ENCODE measurements at regions not wholly inside any gene's neighbourhood (a gene's known extent, or its start where the extent isn't known, plus 50 kb on each side); places are given as distances from the start of the nearest gene placed in this dataset.

- WGBS, 4 donors = 60 to 79% (median 69%) methylated on average over 4 of the region's 4 CpGs
- no peaks in the 10 kb centered on the region for H3K36me3 ChIP-seq
- no peaks in the 10 kb centered on the region for H3K4me1 ChIP-seq
- intact Hi-C loops (cut with DNase I) = no loop called here
- no peak overlapping the region for H3K27ac ChIP-seq
- no peaks in the 10 kb centered on the region for H3K9me3 ChIP-seq
- no peaks in the 10 kb centered on the region for H3K27me3 ChIP-seq
- H3K4me3 ChIP-seq = no peak overlapping the region
- no peak for DNase-seq
- ATAC-seq = no peak
- no peak for TF ChIP-seq POLR2A (IDR thresholded peaks at IDR 0.05)
- TF ChIP-seq CTCF (IDR thresholded peaks at IDR 0.05) = no peak
These were observed 150.6 kb upstream of the GYPA start for GRCh38 chr4:144291164-144291563.

GRCh38 chr4:144294211-144294610 is 153.7 kb upstream of the GYPA start:
- intact Hi-C loops (cut with DNase I) = no loop called here
- 67 to 88% (median 77%) methylated on average over 1 of the region's 1 CpG for WGBS, 4 donors
- H3K27me3 ChIP-seq = no peaks in the 10 kb centered on the region

DNA sequence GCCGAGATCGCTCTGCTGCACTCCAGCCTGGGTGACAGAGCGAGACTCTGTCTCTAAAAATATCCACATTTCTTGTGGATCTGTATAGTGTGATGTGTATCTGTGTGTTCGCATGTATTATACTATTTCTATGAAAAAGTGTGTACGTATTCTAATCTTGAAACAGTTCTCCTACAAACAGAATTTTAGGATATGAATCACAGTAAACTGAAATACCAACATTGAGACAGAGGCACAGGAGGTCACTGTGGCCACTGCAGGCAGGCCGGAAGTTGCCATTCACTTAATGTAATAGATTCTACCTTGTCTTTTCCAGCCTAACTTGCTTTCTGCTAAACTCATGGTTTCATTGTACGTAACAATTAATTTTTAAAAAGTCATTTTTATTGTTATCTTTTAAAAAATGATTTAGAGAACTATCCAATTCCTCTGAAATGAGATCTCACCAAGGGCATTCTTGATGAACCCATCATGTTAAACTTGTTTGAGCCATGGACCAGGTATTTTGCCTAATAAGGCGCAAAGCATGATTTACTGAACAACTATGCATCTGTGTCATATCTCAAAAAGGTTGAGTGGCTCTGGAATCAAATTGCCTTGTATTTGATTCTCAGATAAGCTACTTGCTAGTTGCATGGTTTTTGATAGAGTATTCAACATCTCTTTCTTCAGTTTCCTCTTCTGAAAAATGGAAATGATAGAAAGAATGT is 154.9 kb upstream of the GYPA start:
- intact Hi-C loops (cut with DNase I) = no loop called here

More at GRCh38 chr4:144294211-144294610, 153.7 kb upstream of the GYPA start:
- no peaks in the 10 kb centered on the region for H3K4me1 ChIP-seq
- TF ChIP-seq CTCF (IDR thresholded peaks at IDR 0.05) (no peak), POLR2A (IDR thresholded peaks at IDR 0.05) (no peak)
- ATAC-seq (no peak), DNase-seq (no peak)
- H3K4me3 ChIP-seq = no peak overlapping the region
- no peak overlapping the region for H3K27ac ChIP-seq
- H3K36me3 ChIP-seq = no peaks in the 10 kb centered on the region
- H3K9me3 ChIP-seq = no peaks in the 10 kb centered on the region

GRCh38 chr4:144296941-144297340 is 156.4 kb upstream of the GYPA start:
- WGBS, 4 donors = 93 to 100% (median 98%) methylated on average over 2 of the region's 2 CpGs
- no peak for DNase-seq
- no peaks in the 10 kb centered on the region for H3K27me3 ChIP-seq
- H3K4me3 ChIP-seq = no peak overlapping the region
- ATAC-seq = no peak
- H3K9me3 ChIP-seq = no peaks in the 10 kb centered on the region
- TF ChIP-seq CTCF (IDR thresholded peaks at IDR 0.05) = no peak
- no peak for TF ChIP-seq POLR2A (IDR thresholded peaks at IDR 0.05)
- intact Hi-C loops (cut with DNase I) = no loop called here
- H3K27ac ChIP-seq = no peak overlapping the region
- H3K36me3 ChIP-seq = no peaks in the 10 kb centered on the region
- H3K4me1 ChIP-seq = no peaks in the 10 kb centered on the region

More for the DNA sequence above, 154.9 kb upstream of the GYPA start:
- Histone ChIP-seq H3K27ac (no peak overlapping the region), H3K4me1 (no peaks in the 10 kb centered on the region), H3K36me3 (no peaks in the 10 kb centered on the region), H3K27me3 (no peaks in the 10 kb centered on the region), H3K4me3 (no peak overlapping the region), H3K9me3 (no peaks in the 10 kb centered on the region)
- ATAC-seq (no peak), DNase-seq (no peak)
- TF ChIP-seq CTCF (IDR thresholded peaks at IDR 0.05) = no peak
- TF ChIP-seq POLR2A (IDR thresholded peaks at IDR 0.05) = no peak
- WGBS, 4 donors = 85 to 94% (median 90%) methylated on average over 8 of the region's 8 CpGs
